ENCODE measurements at regions not wholly inside any gene's neighbourhood (a gene's known extent, or its start where the extent isn't known, plus 50 kb on each side); places are given as distances from the start of the nearest gene placed in this dataset.

GRCh38 chr1:166328956-166329355 is 162.2 kb upstream of the FAM78B start:
- DNase-seq: no peak
- ATAC-seq: no peak
- intact Hi-C loops (cut with DNase I): loop anchor here in 1 of 10 donors (2.0 kb wide), 1 partner anchor 20 kb away; no protein-coding TSS in a partner anchor
- Histone ChIP-seq H3K27me3 (no peaks in the 10 kb centered on the region), H3K27ac (no peak overlapping the region), H3K36me3 (no peaks in the 10 kb centered on the region), H3K4me1 (no peaks in the 10 kb centered on the region), H3K9me3 (no peaks in the 10 kb centered on the region), H3K4me3 (no peak overlapping the region)
- TF ChIP-seq POLR2A (IDR thresholded peaks at IDR 0.05) (no peak), CTCF (IDR thresholded peaks at IDR 0.05) (no peak)
- 81 to 93% (median 85%) methylated on average over 1 of the region's 1 CpG for WGBS, 4 donors

- Histone ChIP-seq H3K27ac (no peak overlapping the region), H3K4me3 (no peak overlapping the region), H3K9me3 (no peaks in the 10 kb centered on the region), H3K4me1 (no peaks in the 10 kb centered on the region), H3K36me3 (no peaks in the 10 kb centered on the region), H3K27me3 (no peaks in the 10 kb centered on the region)
- DNase-seq (no peak), ATAC-seq (no peak)
- 14 to 55% (median 35%) methylated on average over 1 of the region's 1 CpG for WGBS, 4 donors
- intact Hi-C loops (cut with DNase I): no loop called here
- TF ChIP-seq CTCF (IDR thresholded peaks at IDR 0.05): no peak
Measured at GRCh38 chr1:166330096-166330495, 163.3 kb upstream of the FAM78B start.

GRCh38 chr1:166338105-166338504 is 171.3 kb upstream of the FAM78B start:
- WGBS, 4 donors: 87 to 94% (median 89%) methylated on average over 2 of the region's 2 CpGs
- Histone ChIP-seq H3K9me3 (no peaks in the 10 kb centered on the region), H3K27ac (no peak overlapping the region), H3K27me3 (no peaks in the 10 kb centered on the region), H3K36me3 (no peaks in the 10 kb centered on the region), H3K4me3 (no peak overlapping the region), H3K4me1 (no peaks in the 10 kb centered on the region)
- no peak for DNase-seq
- intact Hi-C loops (cut with DNase I): no loop called here
- no peak for TF ChIP-seq POLR2A (IDR thresholded peaks at IDR 0.05)
- TF ChIP-seq CTCF (IDR thresholded peaks at IDR 0.05): no peak
- no peak for ATAC-seq

GRCh38 chr1:166340709-166341108 is 173.9 kb upstream of the FAM78B start:
- H3K36me3 ChIP-seq: no peaks in the 10 kb centered on the region
- DNase-seq (no peak), ATAC-seq (no peak)
- H3K4me1 ChIP-seq: no peaks in the 10 kb centered on the region
- no peaks in the 10 kb centered on the region for H3K27me3 ChIP-seq
- no peaks in the 10 kb centered on the region for H3K9me3 ChIP-seq
- no peak overlapping the region for H3K4me3 ChIP-seq
- no peak overlapping the region for H3K27ac ChIP-seq
- intact Hi-C loops (cut with DNase I): no loop called here
- TF ChIP-seq CTCF (IDR thresholded peaks at IDR 0.05) (no peak), POLR2A (IDR thresholded peaks at IDR 0.05) (no peak)
